Calu3 (cell line): ENCODE measurements at regions not wholly inside any gene's neighbourhood (a gene's known extent, or its start where the extent isn't known, plus 50 kb on each side); places are given as distances from the start of the nearest gene placed in this dataset.

Experiments used
- BruUV-seq: library from RNA; stranded (reverse); fragments of 400-500 nt; replicated peaks from 2 replicates; lab custom pipeline; 2021; lab: Mats Ljungman, UMichigan
- CTCF ChIA-PET: fragments of 300-600 bp; sonication (Branson Sonifier 250); formaldehyde crosslinking; loops from one replicate; lab custom pipeline; 2022; ENCODE audit warnings: antibody characterized with exemption; lab: Charles Lee
- DNase-seq: peaks from one replicate; pipeline ENCODE4 v3.0.0; 2022
- H3K27ac Mint-ChIP-seq: one replicate; pipeline ENCODE4 v1.8.0; 2022; ENCODE audit warnings: mixed read lengths; ENCODE audit not compliant: unreplicated experiment
- H3K27me3 Mint-ChIP-seq: one replicate; pipeline ENCODE4 v1.8.0; 2022; ENCODE audit warnings: mixed read lengths; ENCODE audit not compliant: unreplicated experiment
- H3K36me3 Mint-ChIP-seq: one replicate; pipeline ENCODE4 v1.8.0; 2022; ENCODE audit warnings: mild to moderate bottlenecking, moderate library complexity, mixed read lengths; ENCODE audit not compliant: insufficient read depth, unreplicated experiment
- H3K4me1 Mint-ChIP-seq: one replicate; pipeline ENCODE4 v1.8.0; 2022; ENCODE audit warnings: mild to moderate bottlenecking, low read depth, mixed read lengths; ENCODE audit not compliant: unreplicated experiment
- H3K4me3 Mint-ChIP-seq: one replicate; pipeline ENCODE4 v1.8.0; 2022; ENCODE audit warnings: mild to moderate bottlenecking, low read depth, moderate library complexity, mixed read lengths; ENCODE audit not compliant: unreplicated experiment
- H3K9me3 Mint-ChIP-seq: one replicate; pipeline ENCODE4 v1.8.0; 2022; ENCODE audit warnings: low read depth, mixed read lengths; ENCODE audit not compliant: unreplicated experiment
- CTCF ChIP-seq: fragments of 200-600 bp; IDR thresholded peaks from one replicate; pipeline ENCODE4 v1.8.0; 2022; ENCODE audit warnings: antibody characterized with exemption; ENCODE audit not compliant: unreplicated experiment
- intact Hi-C: fragments of 100-400 bp; cut with micrococcal nuclease; formaldehyde crosslinking; loops from one replicate; pipeline ENCODE4 v1.10.0; 2022; ENCODE audit not compliant: unreplicated experiment

- Mint-ChIP-seq H3K9me3 (no peaks in the 10 kb centered on the region), H3K36me3 (no peaks in the 10 kb centered on the region), H3K27me3 (peaks cover 13% of the 10 kb centered on the region), H3K27ac (no peak overlapping the region), H3K4me1 (no peaks in the 10 kb centered on the region), H3K4me3 (no peak overlapping the region)
- CTCF ChIA-PET = no interaction called here
- no peak for DNase-seq
- TF ChIP-seq CTCF = no peak
- BruUV-seq = no TSS peak
- intact Hi-C loops = no loop called here
Measured at GRCh38 chr20:22308934-22309333, 275.4 kb downstream of the FOXA2 start.

GRCh38 chr20:22307409-22307808 is 277.0 kb downstream of the FOXA2 start:
- DNase-seq = no peak
- BruUV-seq = no TSS peak
- Mint-ChIP-seq H3K4me1 (no peaks in the 10 kb centered on the region), H3K4me3 (no peak overlapping the region), H3K36me3 (no peaks in the 10 kb centered on the region), H3K9me3 (no peaks in the 10 kb centered on the region), H3K27me3 (peaks cover 13% of the 10 kb centered on the region), H3K27ac (no peak overlapping the region)
- CTCF ChIA-PET = no interaction called here
- intact Hi-C loops = no loop called here
- no peak for TF ChIP-seq CTCF

- no peaks in the 10 kb centered on the region for H3K36me3 Mint-ChIP-seq
- no peaks in the 10 kb centered on the region for H3K9me3 Mint-ChIP-seq
- no peak overlapping the region for H3K4me3 Mint-ChIP-seq
- CTCF ChIA-PET = no interaction called here
- intact Hi-C loops = no loop called here
- no peak for TF ChIP-seq CTCF
- H3K4me1 Mint-ChIP-seq = no peaks in the 10 kb centered on the region
- peaks cover 13% of the 10 kb centered on the region for H3K27me3 Mint-ChIP-seq
- no TSS peak for BruUV-seq
- H3K27ac Mint-ChIP-seq = no peak overlapping the region
- no peak for DNase-seq
Measured at GRCh38 chr20:22305381-22305780, 279.0 kb downstream of the FOXA2 start.

GRCh38 chr20:22303523-22303922 is 280.8 kb downstream of the FOXA2 start:
- H3K9me3 Mint-ChIP-seq = no peaks in the 10 kb centered on the region
- CTCF ChIA-PET = interaction anchor here (0.6 to 0.7 kb wide), 3 partner anchors 47 to 260 kb away, joined by 3 read pairs; no protein-coding TSS in a partner anchor

More at GRCh38 chr20:22303523-22303922, 280.8 kb downstream of the FOXA2 start:
- H3K36me3 Mint-ChIP-seq = no peaks in the 10 kb centered on the region
- no peak for DNase-seq
- intact Hi-C loops = no loop called here
- no peak overlapping the region for H3K27ac Mint-ChIP-seq
- no peak for TF ChIP-seq CTCF
- no TSS peak for BruUV-seq
- H3K4me3 Mint-ChIP-seq = no peak overlapping the region
- no peaks in the 10 kb centered on the region for H3K4me1 Mint-ChIP-seq
- peaks cover 13% of the 10 kb centered on the region for H3K27me3 Mint-ChIP-seq
